ENCODE measurements at regions not wholly inside any gene's neighbourhood (a gene's known extent, or its start where the extent isn't known, plus 50 kb on each side); places are given as distances from the start of the nearest gene placed in this dataset.

DNA sequence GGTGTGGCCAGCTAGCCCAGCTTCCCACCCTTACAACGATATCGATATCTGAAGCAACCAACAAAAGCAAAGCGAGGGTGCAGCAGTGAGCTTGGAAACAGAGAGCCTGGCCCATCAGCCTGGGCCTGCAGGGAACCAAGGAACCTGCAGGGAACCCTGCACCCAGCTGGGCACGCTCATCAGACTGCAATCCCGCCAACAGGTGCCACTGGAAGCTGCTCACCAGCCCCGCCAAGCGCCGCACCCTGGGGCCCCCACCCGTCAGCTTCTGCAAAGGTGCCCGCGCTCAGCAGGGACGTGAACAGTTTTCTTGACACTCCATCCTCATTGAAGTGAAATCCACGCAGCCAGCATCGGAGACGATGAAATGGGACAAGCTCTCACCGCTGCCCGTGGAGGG is 250.7 kb downstream of the RBFOX3 start:
- no peak for DNase-seq (ENCODE audit: low read depth in 1 of 2, low spot score in 1 of 2)

DNA sequence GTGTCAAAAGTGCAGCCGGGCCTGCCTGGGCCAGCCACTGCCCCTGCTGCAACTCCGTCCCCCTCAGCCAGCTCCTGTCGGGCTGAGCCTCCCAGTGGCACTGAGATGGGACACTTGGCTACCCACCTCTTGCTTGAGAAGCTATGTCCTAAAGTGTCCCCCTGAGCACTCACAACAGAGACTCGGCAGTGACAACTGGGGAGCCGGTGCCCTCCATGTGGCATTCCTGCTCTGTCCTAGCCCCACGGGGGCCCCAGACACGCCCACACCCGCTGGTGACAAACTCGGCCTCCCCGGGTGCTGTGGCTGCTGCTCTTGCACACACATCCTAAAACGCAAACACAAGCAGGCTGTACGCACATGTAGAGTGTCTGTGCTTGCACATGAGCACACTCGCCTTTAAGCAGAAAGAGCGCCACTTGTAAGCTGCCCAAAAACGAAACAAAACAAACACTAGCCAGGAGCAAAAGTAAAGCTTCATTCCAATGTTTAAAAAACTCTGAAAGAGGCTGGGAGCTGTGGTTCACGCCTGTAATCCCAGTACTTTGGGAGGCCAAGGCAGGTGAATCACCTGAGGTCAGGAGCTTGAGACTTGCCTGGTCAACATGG is 253.9 kb downstream of the RBFOX3 start:
- no peak for DNase-seq (ENCODE audit: low read depth in 1 of 2, low spot score in 1 of 2)

DNA sequence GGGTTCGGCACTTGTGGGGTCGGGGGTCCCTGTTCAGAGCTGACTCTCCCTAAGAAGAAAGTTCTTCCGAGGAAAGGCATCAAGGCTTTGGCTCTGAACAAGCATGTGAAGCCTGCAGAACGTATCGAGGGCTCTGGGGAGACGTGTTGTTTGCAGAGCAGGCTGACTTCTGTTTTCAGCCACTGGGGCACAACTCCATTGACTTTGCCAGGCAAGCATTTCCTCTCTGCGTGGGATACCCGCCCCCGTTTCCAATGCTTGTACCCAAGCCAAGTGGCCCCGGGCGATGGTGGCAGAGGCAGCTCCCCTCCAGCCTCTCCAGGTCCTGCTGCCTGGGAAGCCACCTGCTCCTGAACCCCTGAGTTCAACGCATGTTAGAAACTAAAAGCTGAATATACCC is 255.7 kb downstream of the RBFOX3 start:
- no peak for DNase-seq (ENCODE audit: low read depth in 1 of 2, low spot score in 1 of 2)

DNA sequence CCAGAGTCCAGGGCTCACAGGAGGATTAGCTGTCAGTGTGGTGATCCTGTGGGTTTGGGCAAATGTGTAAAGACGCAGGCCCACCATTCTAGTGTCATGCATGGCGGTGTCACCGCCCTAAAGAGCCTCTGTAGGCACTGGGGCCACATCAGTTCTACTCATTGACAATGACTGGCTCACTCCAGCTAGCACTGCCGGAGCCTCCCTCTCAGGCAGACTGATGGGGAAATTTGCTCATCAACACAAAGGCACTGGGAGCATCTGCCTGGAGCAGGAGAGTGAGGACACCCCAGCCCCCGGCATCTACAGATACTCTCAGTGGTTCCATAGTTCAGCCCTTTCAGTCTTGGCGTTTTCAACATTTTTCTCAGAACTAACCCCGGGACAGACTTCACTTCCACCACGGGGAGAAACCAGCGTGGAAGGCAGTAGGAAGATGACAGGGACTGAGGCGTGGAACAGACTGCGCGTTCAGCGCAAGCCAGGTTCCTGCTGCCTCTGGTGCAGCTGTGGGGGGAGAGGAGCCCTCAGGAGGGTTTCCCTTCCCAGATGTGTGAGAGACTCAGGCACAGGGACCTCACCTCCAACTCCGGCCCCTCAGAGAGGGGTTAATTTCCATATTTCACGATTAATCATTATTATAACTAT is 256.6 kb downstream of the RBFOX3 start:
- no peak for DNase-seq (ENCODE audit: low read depth in 1 of 2, low spot score in 1 of 2)

DNA sequence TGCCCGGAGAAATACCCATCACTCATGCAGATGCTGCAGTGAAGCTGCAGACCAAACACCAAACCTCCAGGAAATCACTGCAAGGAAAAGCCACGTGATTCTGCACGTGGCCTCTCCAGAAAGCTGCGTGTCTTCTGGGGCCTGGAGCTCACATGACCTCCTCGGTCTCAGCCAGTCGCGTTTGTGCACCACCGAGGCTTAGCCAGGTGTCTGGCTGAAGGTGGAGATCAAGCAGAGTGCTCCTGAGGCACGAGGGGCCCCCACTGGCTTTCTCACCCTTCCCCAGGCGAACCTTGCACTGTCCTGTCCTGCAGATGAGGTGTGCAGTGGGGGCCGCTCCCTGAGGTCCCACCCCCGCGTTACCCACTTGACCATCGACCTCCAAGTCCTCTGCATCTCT is 257.3 kb downstream of the RBFOX3 start:
- no peak for DNase-seq (ENCODE audit: low read depth in 1 of 2, low spot score in 1 of 2)

DNA sequence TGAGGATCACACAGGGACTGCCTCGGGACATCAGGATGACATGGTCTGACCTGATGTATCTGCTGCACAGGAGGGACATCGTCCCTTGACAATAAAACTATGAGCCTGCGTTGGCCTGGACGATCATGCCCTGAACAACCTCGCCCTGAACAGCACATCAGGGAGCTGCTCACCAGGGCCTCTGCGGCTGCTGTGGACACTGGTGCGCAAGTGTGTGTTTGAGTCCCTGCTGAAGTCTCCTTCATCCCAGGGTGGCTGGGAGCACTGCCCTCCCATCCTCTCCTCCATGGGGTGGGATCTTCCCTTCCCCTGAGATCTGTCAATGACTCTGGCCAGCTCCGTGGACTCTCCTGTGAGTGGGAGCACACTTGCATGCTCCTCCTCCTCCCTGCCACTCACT is 257.8 kb downstream of the RBFOX3 start:
- DNase-seq (ENCODE audit: low read depth in 1 of 2, low spot score in 1 of 2), result no peak

DNA sequence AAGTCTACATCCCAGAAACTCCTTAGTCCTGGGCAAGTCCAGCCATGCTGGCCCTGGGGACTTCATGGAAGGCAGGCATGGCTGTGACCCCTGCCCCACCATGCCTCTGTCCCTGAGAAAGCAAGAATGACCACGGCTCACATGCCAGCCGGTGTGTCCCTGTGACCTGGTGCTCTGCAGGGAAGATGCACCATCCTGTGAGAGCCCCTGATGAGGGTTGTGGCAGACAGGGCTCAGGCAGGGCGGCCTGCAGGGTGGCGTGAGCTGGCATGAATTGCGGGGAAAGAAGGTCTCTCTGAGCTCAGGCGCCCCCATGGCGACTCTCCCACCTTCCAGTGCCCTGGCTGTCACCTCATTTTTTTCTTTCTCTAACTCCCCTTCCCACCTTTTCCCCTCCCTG is 260.3 kb downstream of the RBFOX3 start:
- DNase-seq (ENCODE audit: low read depth in 1 of 2, low spot score in 1 of 2), result no peak

DNA sequence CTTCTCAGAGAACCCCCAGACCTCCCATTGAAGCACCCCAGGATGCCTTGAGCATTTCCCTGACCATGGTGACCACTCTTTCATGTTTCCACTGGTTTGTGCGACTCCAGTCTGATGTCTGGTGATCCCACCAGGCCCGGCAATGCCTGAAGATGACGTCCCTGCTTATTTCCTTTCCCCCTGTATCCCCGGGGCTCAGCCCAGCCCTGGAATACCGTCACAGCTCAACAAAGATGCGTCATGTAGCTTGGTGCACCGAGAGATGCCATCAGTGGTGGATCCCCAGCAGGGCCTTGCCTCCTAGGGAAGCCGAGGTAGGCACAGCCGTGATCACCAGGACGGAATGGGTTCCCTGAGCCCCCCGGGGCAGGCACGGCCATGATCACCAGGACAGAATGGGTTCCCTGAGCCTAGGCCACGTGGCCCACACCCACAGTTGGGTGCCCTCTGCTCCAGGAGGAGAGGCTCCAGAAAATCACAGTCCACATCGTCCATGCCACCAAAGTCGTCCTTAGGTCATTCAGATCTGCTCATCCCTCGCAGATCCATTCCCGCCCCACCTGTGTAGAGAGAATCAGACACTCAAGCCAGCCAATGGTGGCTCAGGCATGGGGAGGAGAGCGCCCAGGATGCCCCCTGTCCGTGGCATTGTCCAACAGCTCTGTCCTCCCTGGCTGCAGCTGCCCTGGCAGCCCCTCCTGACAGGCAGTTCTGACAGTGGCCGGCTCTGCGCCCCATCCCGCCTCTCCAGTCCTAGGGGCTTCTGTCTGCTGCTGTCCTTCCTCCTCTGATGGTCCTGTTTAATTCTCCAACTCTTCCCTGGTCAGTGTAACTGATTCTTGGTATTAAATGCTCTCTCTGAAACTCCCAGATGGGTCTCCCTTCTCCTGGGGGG is 261.1 kb downstream of the RBFOX3 start:
- no peak for DNase-seq (ENCODE audit: low read depth in 1 of 2, low spot score in 1 of 2)

DNA sequence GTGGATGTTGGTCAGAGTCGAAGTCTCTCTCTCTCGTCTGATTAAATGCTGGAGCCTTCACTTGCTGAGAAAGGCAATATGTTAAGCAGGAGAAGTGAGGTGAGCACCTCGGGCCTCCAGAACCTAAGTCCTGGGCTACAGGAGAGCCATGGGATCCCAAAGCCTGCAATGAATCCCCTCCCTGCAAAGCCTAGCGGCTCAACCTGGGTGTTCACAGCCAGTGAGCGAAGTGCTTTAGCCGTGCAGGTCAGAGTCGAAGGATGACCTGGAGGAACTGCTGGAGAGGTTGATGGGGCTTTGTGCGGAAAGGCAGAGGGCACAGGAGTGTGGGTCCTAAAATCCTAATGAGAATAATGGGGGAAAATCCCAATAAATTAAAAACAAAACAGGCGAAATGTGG is 267.8 kb downstream of the ENGASE start:
- no peak for DNase-seq (ENCODE audit: low read depth in 1 of 2, low spot score in 1 of 2)

DNA sequence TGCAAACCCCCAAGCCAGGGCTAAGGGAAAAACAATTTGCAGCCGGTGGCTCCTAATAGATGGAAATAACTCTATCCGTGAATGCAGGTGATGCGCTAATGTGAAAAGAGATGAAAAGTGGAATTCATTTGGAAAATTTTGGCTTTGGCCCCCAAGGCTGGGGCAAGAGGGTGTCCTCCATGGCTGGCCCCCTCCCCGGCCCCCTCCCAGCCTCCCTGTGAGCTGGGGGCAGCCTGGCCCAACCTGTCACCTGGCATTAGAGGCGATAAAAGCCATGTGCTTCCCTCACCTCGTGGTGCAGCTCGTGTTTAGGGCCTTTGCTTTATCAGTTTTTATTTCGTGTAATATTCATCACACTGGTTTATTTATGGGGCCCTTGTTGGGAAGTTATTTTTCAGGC is 267.2 kb downstream of the ENGASE start:
- DNase-seq (ENCODE audit: low read depth in 1 of 2, low spot score in 1 of 2), result no peak

DNA sequence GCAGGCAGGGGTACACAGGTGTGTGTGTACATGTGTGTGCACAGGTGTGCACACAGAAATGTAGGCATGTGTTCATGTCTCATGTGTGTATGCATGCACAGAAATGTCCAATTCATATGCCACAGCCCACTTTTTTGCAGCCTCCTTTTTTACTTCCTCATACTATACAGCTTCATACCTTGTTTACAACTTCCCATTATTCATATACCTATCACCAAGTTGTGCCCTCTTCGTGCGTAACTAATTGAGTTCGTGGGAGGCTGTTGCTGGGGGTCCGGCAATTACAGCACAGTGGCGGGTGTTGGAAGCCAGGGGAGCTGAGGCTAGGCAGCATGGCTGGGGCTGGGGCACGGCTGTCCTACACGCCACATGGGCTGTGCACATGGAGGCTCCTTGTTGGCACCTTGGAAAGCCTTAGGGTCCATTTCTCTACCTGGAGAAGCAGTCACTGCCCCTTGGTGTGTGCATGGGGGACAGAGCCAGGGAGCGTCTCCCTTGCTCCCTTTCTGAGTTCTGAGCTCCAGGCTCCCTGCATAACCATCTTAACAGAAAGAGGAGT is 266.7 kb downstream of the ENGASE start:
- DNase-seq (ENCODE audit: low read depth in 1 of 2, low spot score in 1 of 2), result no peak

DNA sequence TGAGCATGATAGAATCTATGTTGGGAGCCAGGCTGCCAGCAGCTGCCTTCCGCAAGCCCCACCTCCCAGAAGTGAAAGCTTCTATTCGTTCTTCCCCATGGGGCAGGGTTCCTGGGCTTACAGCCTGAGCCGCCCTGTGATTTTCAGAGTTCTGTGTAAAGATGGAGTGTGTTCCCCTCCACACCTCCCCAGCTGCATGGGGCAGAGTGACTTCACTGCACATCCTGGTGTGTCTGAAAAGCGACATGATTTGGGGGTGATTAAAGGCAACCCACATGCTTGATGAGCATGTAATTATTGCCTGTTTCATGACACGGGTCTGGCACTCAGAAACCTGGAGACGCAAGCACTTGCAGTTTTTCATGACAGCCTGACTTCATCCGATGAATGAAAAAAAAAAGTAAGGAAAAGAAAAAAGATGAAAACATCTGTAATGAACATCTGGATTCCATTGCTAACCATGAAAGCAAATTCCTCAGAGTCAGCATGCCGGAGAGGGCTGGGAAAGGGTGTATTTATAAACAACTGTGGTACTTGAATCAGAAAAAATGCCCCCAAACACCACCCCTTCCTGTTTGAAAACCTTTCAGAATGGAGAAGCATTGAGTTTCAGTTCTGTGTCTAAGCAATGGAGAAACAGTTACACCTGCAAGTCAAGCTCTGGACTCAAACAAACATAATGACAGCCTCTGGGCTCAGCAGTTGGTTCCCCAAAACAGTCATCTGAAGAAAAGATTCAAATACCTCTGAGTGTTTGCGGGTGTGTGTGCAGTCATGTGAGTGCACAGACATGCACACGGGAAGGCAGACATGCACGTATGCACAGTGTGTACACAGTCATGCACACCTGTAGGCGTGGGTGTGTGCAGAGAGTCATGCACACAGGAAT is 266.0 kb downstream of the ENGASE start:
- DNase-seq (ENCODE audit: low read depth in 1 of 2, low spot score in 1 of 2), result no peak

DNA sequence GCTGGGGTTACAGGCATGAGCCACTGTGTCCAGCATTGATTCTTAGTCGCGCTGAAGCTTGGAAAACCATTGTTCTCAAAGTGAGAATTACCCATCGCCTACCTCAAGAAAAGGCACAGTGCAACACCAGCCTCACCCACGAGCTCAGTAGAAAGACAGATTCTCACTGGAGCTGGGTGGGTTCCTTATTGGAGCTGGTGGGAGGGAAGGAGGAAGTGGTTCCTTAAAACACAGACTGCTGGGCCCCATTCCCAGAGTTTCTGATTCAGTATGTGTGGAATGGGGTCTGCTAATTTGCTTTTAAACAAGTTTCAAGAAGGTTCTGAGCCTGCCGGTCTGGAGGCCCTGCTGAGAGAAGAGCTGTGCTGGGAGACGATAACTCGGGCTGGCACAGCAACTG is 264.7 kb downstream of the ENGASE start:
- no peak for DNase-seq (ENCODE audit: low read depth in 1 of 2, low spot score in 1 of 2)

DNA sequence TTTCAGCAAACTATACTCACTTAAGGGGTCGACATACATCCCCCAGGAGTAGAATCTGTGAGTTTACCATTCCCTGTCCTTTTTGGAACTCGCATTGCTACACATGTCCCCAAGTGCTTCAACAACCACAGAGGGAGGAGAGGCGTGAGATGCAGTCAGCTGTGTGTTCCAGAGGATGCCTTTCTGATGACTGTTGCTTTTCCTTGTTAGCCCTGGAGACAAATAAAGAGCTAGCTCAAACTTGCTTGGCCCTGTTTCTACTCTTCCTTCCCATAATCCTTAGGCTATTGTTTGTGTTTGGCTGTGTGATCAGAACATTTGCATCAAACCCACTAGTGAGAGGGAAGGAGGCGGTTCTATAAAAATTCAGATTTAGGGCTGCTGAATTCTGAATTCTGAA is 264.0 kb downstream of the ENGASE start:
- DNase-seq (ENCODE audit: low read depth in 1 of 2, low spot score in 1 of 2), result no peak

DNA sequence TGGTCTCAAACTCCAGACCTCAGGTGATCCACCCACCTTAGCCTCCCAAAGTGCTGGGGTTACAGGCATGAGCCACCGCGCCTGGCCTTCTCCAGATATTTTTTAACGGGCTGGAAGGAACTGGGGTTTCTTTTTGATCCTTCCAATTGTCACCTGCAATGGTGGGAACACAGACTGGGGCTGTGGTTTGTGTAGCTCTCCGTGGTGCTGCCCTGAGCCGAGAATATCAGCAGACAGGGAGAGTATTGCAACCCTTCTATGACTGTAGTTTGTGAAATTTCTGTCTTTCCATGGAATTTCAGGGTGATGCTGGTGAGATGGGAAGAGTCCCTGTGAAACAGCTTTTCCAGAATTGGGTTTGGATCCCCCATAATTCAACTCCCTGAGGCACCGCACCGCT is 263.5 kb downstream of the ENGASE start:
- DNase-seq (ENCODE audit: low read depth in 1 of 2, low spot score in 1 of 2), result no peak

DNA sequence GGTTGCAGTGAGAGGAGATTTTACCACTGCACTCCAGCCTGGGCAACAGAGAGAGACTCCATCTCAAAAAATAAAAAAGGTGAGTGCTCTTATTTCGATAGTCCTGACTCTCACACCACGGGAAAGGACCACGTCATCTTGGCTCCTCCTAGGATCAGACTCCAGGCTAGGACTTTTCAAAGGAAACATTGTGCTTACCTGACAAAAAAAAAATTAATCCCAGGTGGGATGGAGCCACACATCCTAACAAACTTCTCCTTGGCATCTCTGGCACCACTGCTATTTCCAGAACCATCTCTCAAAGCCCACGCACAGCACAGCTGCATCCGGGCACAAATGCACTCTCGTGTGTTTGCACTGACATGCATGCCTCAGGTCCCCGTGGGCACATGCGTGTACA is 262.4 kb downstream of the ENGASE start:
- no peak for DNase-seq (ENCODE audit: low read depth in 1 of 2, low spot score in 1 of 2)

DNA sequence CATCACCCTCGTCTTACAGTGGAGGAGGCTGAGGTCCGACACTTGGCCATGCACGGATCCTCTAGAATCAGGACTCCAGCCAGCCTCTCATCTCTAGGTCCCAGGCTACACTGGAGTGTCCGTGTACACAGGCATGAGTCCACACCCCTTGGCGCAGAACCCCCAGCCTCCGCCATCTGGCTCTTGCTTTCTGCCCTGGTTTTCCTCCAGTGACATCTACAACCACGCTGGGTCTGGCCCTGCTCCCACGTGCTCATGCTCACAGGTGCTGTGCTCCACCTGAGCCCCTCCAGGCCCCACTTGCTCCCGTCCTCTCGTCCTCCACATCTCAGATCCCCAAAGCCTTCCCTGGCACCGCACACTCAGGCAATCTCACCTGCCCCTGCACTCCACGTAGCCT is 260.8 kb downstream of the ENGASE start:
- no peak for DNase-seq (ENCODE audit: low read depth in 1 of 2, low spot score in 1 of 2)

DNA sequence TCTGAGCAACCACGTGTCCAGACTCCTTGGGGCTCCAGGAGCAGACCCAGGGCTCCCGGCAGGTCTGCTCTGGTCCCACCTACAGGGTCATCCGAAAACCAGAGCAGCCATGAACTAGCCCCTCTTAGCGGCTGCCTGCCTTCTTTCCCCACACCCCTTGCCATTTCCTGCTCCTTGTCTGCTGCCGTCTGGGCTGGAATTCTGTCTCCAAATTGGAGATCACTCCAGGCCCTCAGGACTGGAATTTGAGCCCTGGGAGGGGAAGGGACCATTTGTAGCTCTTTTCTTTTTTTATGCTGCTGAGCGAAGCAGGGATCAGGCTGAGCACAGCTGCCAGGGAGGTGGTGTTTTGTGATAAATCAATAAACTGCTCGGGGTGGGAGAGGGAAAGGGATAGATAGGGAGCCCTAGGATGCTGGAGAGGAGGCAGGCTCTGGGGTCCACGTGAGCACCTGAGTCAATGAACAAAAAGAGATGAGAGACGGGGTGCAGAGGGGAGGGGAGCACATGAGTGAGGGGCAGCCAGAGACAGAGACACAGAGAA is 257.5 kb downstream of the ENGASE start:
- DNase-seq (ENCODE audit: low read depth in 1 of 2, low spot score in 1 of 2), result no peak

DNA sequence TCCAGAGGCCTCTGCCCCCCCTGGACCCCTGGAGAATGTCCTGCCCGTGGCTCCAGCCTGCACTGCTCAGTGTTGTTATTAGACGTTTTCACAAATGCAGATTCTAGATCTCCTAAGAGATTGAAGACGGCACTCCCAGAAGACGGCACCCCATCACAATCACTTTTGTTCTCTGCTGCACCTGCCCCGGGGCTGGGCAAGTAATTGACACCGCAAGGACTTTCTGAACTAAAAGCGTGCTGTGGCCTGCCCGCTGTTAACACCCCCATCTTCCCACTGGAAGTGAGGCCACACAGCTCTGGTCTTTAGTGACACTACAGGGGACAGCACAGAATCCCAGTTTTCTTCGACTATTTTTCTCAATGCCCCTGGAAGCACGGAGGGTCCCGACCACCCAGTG is 256.9 kb downstream of the ENGASE start:
- DNase-seq (ENCODE audit: low read depth in 1 of 2, low spot score in 1 of 2), result no peak

DNA sequence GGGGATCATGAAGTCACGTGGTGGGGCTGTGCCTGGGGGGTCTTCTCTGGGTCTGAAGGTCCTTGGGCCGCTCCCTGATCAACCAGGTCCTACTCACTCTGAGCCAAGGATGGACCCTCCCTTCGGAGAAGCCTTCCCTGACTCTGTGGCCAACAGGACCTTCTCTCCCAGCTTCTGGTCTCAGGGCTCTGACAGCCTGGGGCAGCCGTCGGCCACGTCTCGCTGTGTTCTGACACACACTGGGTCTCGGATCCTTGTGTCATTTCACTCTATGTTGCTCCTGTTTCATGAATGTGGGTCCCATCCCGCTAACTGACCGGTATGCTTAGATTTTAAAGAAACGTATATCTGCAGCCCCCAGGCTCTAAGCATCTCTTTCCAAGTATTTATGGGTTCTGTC is 256.1 kb downstream of the ENGASE start:
- DNase-seq (ENCODE audit: low read depth in 1 of 2, low spot score in 1 of 2), result no peak

DNA sequence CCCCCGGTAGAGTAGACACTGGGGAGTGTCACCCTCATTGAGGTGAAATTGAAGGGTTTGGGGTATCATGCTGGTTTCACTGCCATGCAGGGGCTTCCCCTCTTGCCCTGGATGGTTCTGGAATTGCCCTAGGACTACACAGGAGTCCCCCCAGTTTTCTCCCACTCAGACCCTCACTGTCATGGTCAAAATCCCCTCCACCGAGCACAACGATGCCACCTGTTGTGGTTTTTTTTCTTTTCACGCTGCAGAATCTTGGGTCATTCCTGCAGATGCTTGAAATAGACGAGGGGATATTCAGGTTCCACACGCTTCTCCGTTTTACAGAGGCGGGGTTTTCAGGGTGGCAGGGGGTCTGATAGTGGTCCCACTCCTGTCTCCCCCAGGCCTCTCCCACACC is 255.6 kb downstream of the ENGASE start:
- DNase-seq (ENCODE audit: low read depth in 1 of 2, low spot score in 1 of 2), result no peak
